ENCODE measurements at regions not wholly inside any gene's neighbourhood (a gene's known extent, or its start where the extent isn't known, plus 50 kb on each side); places are given as distances from the start of the nearest gene placed in this dataset.

- Histone ChIP-seq H3K36me3 (ENCODE audit: control insufficient read depth in 4 of 4, insufficient read depth in 3 of 4, low read depth in 1 of 4, low read length in 3 of 4) (no peaks in the 10 kb centered on the region), H3K27ac (ENCODE audit: low read depth in 1 of 2, low read length in 2 of 2) (no peak overlapping the region), H3K27me3 (ENCODE audit: control insufficient read depth in 4 of 4, insufficient read depth in 4 of 4, low read length in 3 of 4) (no peaks in the 10 kb centered on the region), H3K9me3 (ENCODE audit: control insufficient read depth in 4 of 4, low read length in 3 of 4) (peaks cover 0 to 8% (median 3%) of the 10 kb centered on the region in 4 donors), H3K4me3 (ENCODE audit: low read depth in 1 of 3, low read length in 3 of 3) (no peak overlapping the region), H3K9ac (ENCODE audit: low read depth in 1 of 2, low read length in 2 of 2) (no peak overlapping the region), H3K4me1 (ENCODE audit: control insufficient read depth in 4 of 4, insufficient read depth in 4 of 4, low read length in 3 of 4) (no peaks in the 10 kb centered on the region)
- whole genome bisulfite sequencing, result 73% methylated on average over 2 of the region's 2 CpGs
- TF ChIP-seq JUND (IDR thresholded peaks at IDR 0.05), result no peak
- TF ChIP-seq REST (IDR thresholded peaks at IDR 0.05), result no peak
- no peak for TF ChIP-seq MAX (IDR thresholded peaks at IDR 0.05)
- no peak for TF ChIP-seq NR2F2 (IDR thresholded peaks at IDR 0.05)
- TF ChIP-seq EGR1 (IDR thresholded peaks at IDR 0.05; ENCODE audit: low read depth in 2 of 2), result no peak
- no peak for TF ChIP-seq HNF4G (IDR thresholded peaks at IDR 0.05)
- TF ChIP-seq GABPA (IDR thresholded peaks at IDR 0.05 in 1 of 2, conservative IDR thresholded peaks at IDR 0.05 in 1 of 2), result no peak
- TF ChIP-seq YY1 (IDR thresholded peaks at IDR 0.05), result no peak
- TF ChIP-seq HNF4A (conservative IDR thresholded peaks at IDR 0.05), result no peak
- no peak for TF ChIP-seq CTCF (IDR thresholded peaks at IDR 0.05; ENCODE audit: low read depth, low read length, missing input control)
- TF ChIP-seq TAF1 (conservative IDR thresholded peaks at IDR 0.05), result no peak
- no peak for TF ChIP-seq ZBTB33 (IDR thresholded peaks at IDR 0.05)
- TF ChIP-seq FOXA1 (IDR thresholded peaks at IDR 0.05), result no peak
- no peak for TF ChIP-seq RAD21 (IDR thresholded peaks at IDR 0.05)
- no peak for TF ChIP-seq FOXA2 (IDR thresholded peaks at IDR 0.05)
- TF ChIP-seq ATF3 (IDR thresholded peaks at IDR 0.05), result no peak
- no peak for TF ChIP-seq SP1 (IDR thresholded peaks at IDR 0.05)
- no peak for TF ChIP-seq RXRA (IDR thresholded peaks at IDR 0.05)
- DNase-seq (ENCODE audit: low spot score), result no peak
These were observed 214.0 kb upstream of the ADGRL4 start for GRCh38 chr1:79220509-79220908.

All from liver (tissue), 8 donors.